ENCODE measurements at regions not wholly inside any gene's neighbourhood (a gene's known extent, or its start where the extent isn't known, plus 50 kb on each side); places are given as distances from the start of the nearest gene placed in this dataset.

- no peaks in the 10 kb centered on the region for H3K9me3 ChIP-seq (ENCODE audit: low read depth, low read length, poor library complexity, severe bottlenecking)
- ChIA-PET CTCF (no interaction called here), POLR2A (ENCODE audit: low non-redundant PET) (no interaction called here)
- DNase-seq (ENCODE audit: low spot score): no peak
- TF ChIP-seq, protein P1, sequence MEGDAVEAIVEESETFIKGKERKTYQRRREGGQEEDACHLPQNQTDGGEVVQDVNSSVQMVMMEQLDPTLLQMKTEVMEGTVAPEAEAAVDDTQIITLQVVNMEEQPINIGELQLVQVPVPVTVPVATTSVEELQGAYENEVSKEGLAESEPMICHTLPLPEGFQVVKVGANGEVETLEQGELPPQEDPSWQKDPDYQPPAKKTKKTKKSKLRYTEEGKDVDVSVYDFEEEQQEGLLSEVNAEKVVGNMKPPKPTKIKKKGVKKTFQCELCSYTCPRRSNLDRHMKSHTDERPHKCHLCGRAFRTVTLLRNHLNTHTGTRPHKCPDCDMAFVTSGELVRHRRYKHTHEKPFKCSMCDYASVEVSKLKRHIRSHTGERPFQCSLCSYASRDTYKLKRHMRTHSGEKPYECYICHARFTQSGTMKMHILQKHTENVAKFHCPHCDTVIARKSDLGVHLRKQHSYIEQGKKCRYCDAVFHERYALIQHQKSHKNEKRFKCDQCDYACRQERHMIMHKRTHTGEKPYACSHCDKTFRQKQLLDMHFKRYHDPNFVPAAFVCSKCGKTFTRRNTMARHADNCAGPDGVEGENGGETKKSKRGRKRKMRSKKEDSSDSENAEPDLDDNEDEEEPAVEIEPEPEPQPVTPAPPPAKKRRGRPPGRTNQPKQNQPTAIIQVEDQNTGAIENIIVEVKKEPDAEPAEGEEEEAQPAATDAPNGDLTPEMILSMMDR (conservative IDR thresholded peaks at IDR 0.05; ENCODE audit: low read depth, low read length): no peak
- no peak for TF ChIP-seq EZH2 (IDR thresholded peaks at IDR 0.05; ENCODE audit: borderline replicate concordance, low read depth, low read length, poor library complexity, severe bottlenecking)
- intact Hi-C loops (cut with micrococcal nuclease; ENCODE audit: unreplicated experiment): no loop called here
- no peak overlapping the region for H3K27ac ChIP-seq (ENCODE audit: low read depth, low read length, poor library complexity, severe bottlenecking)
- H3K4me1 ChIP-seq (ENCODE audit: insufficient read depth, low read length, poor library complexity, severe bottlenecking): no peaks in the 10 kb centered on the region
- H3K36me3 ChIP-seq (ENCODE audit: insufficient read depth, low read length, poor library complexity, severe bottlenecking): no peaks in the 10 kb centered on the region
- no peak overlapping the region for H3K4me3 ChIP-seq (ENCODE audit: low read depth, low read length, poor library complexity, severe bottlenecking)
- no peaks in the 10 kb centered on the region for H3K27me3 ChIP-seq (replicated peaks; ENCODE audit: insufficient read depth, low read depth, low read length, poor library complexity)
- BruUV-seq (replicated peaks): no TSS peak
Observed at GRCh38 chr3:59254976-59255375, 205.2 kb upstream of the CFAP20DC start.

- ChIA-PET CTCF (no interaction called here), POLR2A (ENCODE audit: low non-redundant PET) (no interaction called here)
- H3K9me3 ChIP-seq (ENCODE audit: low read depth, low read length, poor library complexity, severe bottlenecking): no peaks in the 10 kb centered on the region
- no peaks in the 10 kb centered on the region for H3K4me1 ChIP-seq (ENCODE audit: insufficient read depth, low read length, poor library complexity, severe bottlenecking)
- H3K36me3 ChIP-seq (ENCODE audit: insufficient read depth, low read length, poor library complexity, severe bottlenecking): no peaks in the 10 kb centered on the region
- DNase-seq (ENCODE audit: low spot score): no peak
- H3K4me3 ChIP-seq (ENCODE audit: low read depth, low read length, poor library complexity, severe bottlenecking): no peak overlapping the region
- intact Hi-C loops (cut with micrococcal nuclease; ENCODE audit: unreplicated experiment): no loop called here
- no TSS peak for BruUV-seq (replicated peaks)
- H3K27me3 ChIP-seq (replicated peaks; ENCODE audit: insufficient read depth, low read depth, low read length, poor library complexity): no peaks in the 10 kb centered on the region
- TF ChIP-seq, protein P1 (conservative IDR thresholded peaks at IDR 0.05; ENCODE audit: low read depth, low read length): no peak
- TF ChIP-seq EZH2 (IDR thresholded peaks at IDR 0.05; ENCODE audit: borderline replicate concordance, low read depth, low read length, poor library complexity, severe bottlenecking): no peak
- H3K27ac ChIP-seq (ENCODE audit: low read depth, low read length, poor library complexity, severe bottlenecking): no peak overlapping the region
Observed at GRCh38 chr3:59254433-59254832, 204.6 kb upstream of the CFAP20DC start.

DNA sequence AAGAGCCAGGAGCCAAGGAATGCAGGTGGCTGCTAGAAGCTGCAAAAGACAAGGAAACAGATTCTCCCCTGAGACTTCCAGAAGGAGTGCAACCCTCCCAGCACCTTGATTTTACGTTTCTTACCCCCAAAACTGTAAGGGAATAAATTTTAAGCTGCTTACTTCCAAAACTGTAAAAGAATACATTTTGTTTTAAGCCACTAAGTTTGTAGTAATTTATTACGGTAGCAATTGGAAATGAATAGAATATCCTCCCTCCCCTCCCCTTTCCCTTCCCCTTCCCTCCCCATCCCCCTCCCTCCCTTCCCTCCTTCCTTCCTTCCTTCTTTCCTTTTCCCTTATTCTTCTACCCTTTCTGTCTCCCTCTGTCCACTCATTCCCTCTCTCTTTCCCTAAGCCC, 203.7 kb upstream of the CFAP20DC start:
- no peak overlapping the region for H3K27ac ChIP-seq (ENCODE audit: low read depth, low read length, poor library complexity, severe bottlenecking)
- H3K4me1 ChIP-seq (ENCODE audit: insufficient read depth, low read length, poor library complexity, severe bottlenecking): no peaks in the 10 kb centered on the region
- no peak for DNase-seq (ENCODE audit: low spot score)
- H3K9me3 ChIP-seq (ENCODE audit: low read depth, low read length, poor library complexity, severe bottlenecking): no peaks in the 10 kb centered on the region
- no TSS peak for BruUV-seq (replicated peaks)
- H3K27me3 ChIP-seq (replicated peaks; ENCODE audit: insufficient read depth, low read depth, low read length, poor library complexity): no peaks in the 10 kb centered on the region
- no peaks in the 10 kb centered on the region for H3K36me3 ChIP-seq (ENCODE audit: insufficient read depth, low read length, poor library complexity, severe bottlenecking)
- CTCF ChIA-PET: no interaction called here
- H3K4me3 ChIP-seq (ENCODE audit: low read depth, low read length, poor library complexity, severe bottlenecking): no peak overlapping the region
- no peak for TF ChIP-seq EZH2 (IDR thresholded peaks at IDR 0.05; ENCODE audit: borderline replicate concordance, low read depth, low read length, poor library complexity, severe bottlenecking)
- TF ChIP-seq, protein P1 (conservative IDR thresholded peaks at IDR 0.05; ENCODE audit: low read depth, low read length): no peak
- POLR2A ChIA-PET (ENCODE audit: low non-redundant PET): no interaction called here
- intact Hi-C loops (cut with micrococcal nuclease; ENCODE audit: unreplicated experiment): no loop called here
